Aorta (tissue), 5 donors: ENCODE measurements at regions not wholly inside any gene's neighbourhood (a gene's known extent, or its start where the extent isn't known, plus 50 kb on each side); places are given as distances from the start of the nearest gene placed in this dataset.

Experiments
- ATAC-seq: fragments of 200-7000 bp; cut with Tn5 transposase; one replicate; pipeline ENCODE4 v1.9.1; 2022; ENCODE audit warnings: moderate library complexity; ENCODE audit not compliant: low FRiP score
- DNase-seq, 2 donors: peaks; one replicate each; pipeline ENCODE4 v3.0.0-alpha.2; 2020
- H3K27ac ChIP-seq, 2 donors: one replicate each; pipeline ENCODE4 v1.5.1; 2013; ENCODE audit warnings: low read length in 2 of 2, mild to moderate bottlenecking in 2 of 2, moderate library complexity in 2 of 2, control low read depth in 1 of 2, inconsistent platforms in 1 of 2, low read depth in 1 of 2
- H3K27me3 ChIP-seq, 2 donors: one replicate each; pipeline ENCODE4 v1.6.1; 2013; ENCODE audit warnings: control low read depth in 1 of 2, low read length in 1 of 2, mild to moderate bottlenecking in 1 of 2, moderate library complexity in 1 of 2; ENCODE audit not compliant: insufficient read depth in 2 of 2, control insufficient read depth in 1 of 2
- H3K36me3 ChIP-seq, 2 donors: one replicate each; pipeline ENCODE4 v1.6.1; 2013; ENCODE audit warnings: control low read depth in 1 of 2, low read length in 1 of 2, mild to moderate bottlenecking in 1 of 2; ENCODE audit not compliant: insufficient read depth in 2 of 2, control insufficient read depth in 1 of 2
- H3K4me1 ChIP-seq, 2 donors: one replicate each; pipeline ENCODE4 v1.6.1; 2013; ENCODE audit warnings: low read length in 2 of 2, control low read depth in 1 of 2, mild to moderate bottlenecking in 1 of 2, moderate library complexity in 1 of 2; ENCODE audit not compliant: insufficient read depth in 2 of 2, control insufficient read depth in 1 of 2
- H3K4me3 ChIP-seq, 2 donors: one replicate each; pipeline ENCODE4 v1.5.1; 2013; ENCODE audit warnings: low read length in 2 of 2, control low read depth in 1 of 2, mild to moderate bottlenecking in 1 of 2
- H3K9me3 ChIP-seq: one replicate; pipeline ENCODE4 v1.6.1; 2013; ENCODE audit warnings: mild to moderate bottlenecking, low read length; ENCODE audit not compliant: control insufficient read depth
- WGBS, 2 donors: extraction: QIAGEN DNeasy Blood & Tissue Kit; methylation state at CpG; one replicate each; pipeline ENCODE4 v1.1.7; 2013; 5-methylcytosine and 5-hydroxymethylcytosine counted together
- intact Hi-C, 2 donors: fragments of 100-400 bp; cut with DNase I; formaldehyde crosslinking; loops; one replicate each; pipeline versions ENCODE4 v1.14.2 to v1.15.0; 2022
- donor health status: healthy with polysubstance abuse.
- donor health status: Bipolar disorder and iron deficiency.
- donor health status: DM: no; HTN: no; CAD: no.
- donor health status: DM: no; HTN: no; CAD: no.
- donor health status: DM: yes; HTN: yes; CAD: no.

GRCh38 chr9:29211003-29211579, 1637.8 kb upstream of the C9orf72 start:
- Histone ChIP-seq H3K4me1 (peaks cover 0 to 4% of the 10 kb centered on the region in 2 donors), H3K9me3 (no peaks in the 10 kb centered on the region), H3K27ac (no peak overlapping the region), H3K4me3 (no peak overlapping the region), H3K36me3 (no peaks in the 10 kb centered on the region), H3K27me3 (peaks cover 0 to 1% of the 10 kb centered on the region in 2 donors)
- WGBS, 2 donors, result 16 to 29% methylated on average over 6 of the region's 6 CpGs
- ATAC-seq (no peak), DNase-seq (no peak)
- intact Hi-C loops, result no loop called here

GRCh38 chr9:29211580-29212396, 1638.5 kb upstream of the C9orf72 start:
- peaks cover 0 to 4% of the 10 kb centered on the region in 2 donors for H3K4me1 ChIP-seq
- peak overlapping the region in 1 of 2 donors; percentile 14 for H3K4me3 ChIP-seq
- DNase-seq, result peak in 1 of 2 donors; percentile 78
- H3K9me3 ChIP-seq, result no peaks in the 10 kb centered on the region
- peak; percentile 66 for ATAC-seq
- H3K27me3 ChIP-seq, result peaks cover 0 to 1% of the 10 kb centered on the region in 2 donors
- H3K36me3 ChIP-seq, result no peaks in the 10 kb centered on the region
- whole genome bisulfite sequencing, 2 donors, result 1 to 2% methylated on average over 48 to 51 of the region's 51 CpGs
- intact Hi-C loops, result no loop called here
- no peak overlapping the region for H3K27ac ChIP-seq

GRCh38 chr9:29212397-29213387, 1639.4 kb upstream of the C9orf72 start:
- ATAC-seq (no peak), DNase-seq (no peak)
- intact Hi-C loops, result no loop called here
- Histone ChIP-seq H3K9me3 (no peaks in the 10 kb centered on the region), H3K36me3 (no peaks in the 10 kb centered on the region), H3K27me3 (peaks cover 0 to 1% of the 10 kb centered on the region in 2 donors), H3K4me1 (peaks cover 0 to 4% of the 10 kb centered on the region in 2 donors), H3K4me3 (peak overlapping the region in 1 of 2 donors; percentile 14), H3K27ac (no peak overlapping the region)
- WGBS, 2 donors, result 1% methylated on average over 51 to 54 of the region's 54 CpGs

- Histone ChIP-seq H3K36me3 (no peaks in the 10 kb centered on the region), H3K9me3 (no peaks in the 10 kb centered on the region), H3K27me3 (peaks cover 0 to 1% of the 10 kb centered on the region in 2 donors), H3K4me3 (peak within 1 kb of the TSS in 1 of 2 donors; percentile 14), H3K4me1 (peaks cover 0 to 4% of the 10 kb centered on the region in 2 donors), H3K27ac (no peak within 1 kb of the TSS)
- intact Hi-C loops, result no loop called here
- DNase-seq (no peak), ATAC-seq (no peak)
- 1% methylated on average over 55 to 57 of the region's 57 CpGs for WGBS, 2 donors
Measured at GRCh38 chr9:29213417-29214153, 1640.3 kb upstream of the C9orf72 start, which contains the start of gene LINGO2. Gene LINGO2 (minus strand): TSS chr9:29213601.

GRCh38 chr9:29214154-29214689, 1640.9 kb upstream of the C9orf72 start:
- H3K4me1 ChIP-seq, result peaks cover 0 to 4% of the 10 kb centered on the region in 2 donors
- H3K9me3 ChIP-seq, result no peaks in the 10 kb centered on the region
- intact Hi-C loops, result no loop called here
- H3K36me3 ChIP-seq, result no peaks in the 10 kb centered on the region
- peaks cover 0 to 1% of the 10 kb centered on the region in 2 donors for H3K27me3 ChIP-seq
- no peak overlapping the region for H3K27ac ChIP-seq
- DNase-seq (peak in 1 of 2 donors; percentile 59), ATAC-seq (no peak)
- H3K4me3 ChIP-seq, result no peak overlapping the region
- 1 to 2% methylated on average over 18 of the region's 18 CpGs for WGBS, 2 donors

- Histone ChIP-seq H3K4me1 (peaks cover 0 to 4% of the 10 kb centered on the region in 2 donors), H3K4me3 (no peak overlapping the region), H3K36me3 (no peaks in the 10 kb centered on the region), H3K27ac (no peak overlapping the region), H3K9me3 (no peaks in the 10 kb centered on the region), H3K27me3 (peaks cover 0 to 1% of the 10 kb centered on the region in 2 donors)
- DNase-seq (peak in 1 of 2 donors; percentile 48), ATAC-seq (no peak)
- intact Hi-C loops, result no loop called here
- 2% methylated on average over 31 of the region's 31 CpGs for WGBS, 2 donors
Measured at GRCh38 chr9:29214690-29215253, 1641.5 kb upstream of the C9orf72 start.

GRCh38 chr9:29217966-29218365, 1644.7 kb upstream of the C9orf72 start:
- no peaks in the 10 kb centered on the region for H3K36me3 ChIP-seq
- H3K27me3 ChIP-seq, result peaks cover 0 to 1% of the 10 kb centered on the region in 2 donors
- no peaks in the 10 kb centered on the region for H3K9me3 ChIP-seq
- ATAC-seq, result no peak
- no peak overlapping the region for H3K4me3 ChIP-seq
- no peaks in the 10 kb centered on the region for H3K4me1 ChIP-seq
- DNase-seq, result no peak
- intact Hi-C loops, result no loop called here
- no peak overlapping the region for H3K27ac ChIP-seq
- 56 to 78% methylated on average over 1 of the region's 1 CpG for WGBS, 2 donors
